CD4-positive, alpha-beta memory T cell (primary cell): ENCODE measurements at regions not wholly inside any gene's neighbourhood (a gene's known extent, or its start where the extent isn't known, plus 50 kb on each side); places are given as distances from the start of the nearest gene placed in this dataset.
A peak's percentile ranks its signal among the peaks of the same experiment; 100 is the strongest.

Source experiments
- CTCF ChIA-PET: fragments of 350-600 bp; sonication (Branson Sonifier 250); formaldehyde crosslinking; loops from one replicate; lab custom pipeline; 2021; ENCODE audit warnings: inconsistent platforms; ENCODE audit not compliant: partially characterized antibody; lab: Charles Lee
- POLR2A ChIA-PET: fragments of 350-600 bp; sonication (Branson Sonifier 250); formaldehyde crosslinking; loops from one replicate; lab custom pipeline; 2021; ENCODE audit not compliant: partially characterized antibody; lab: Charles Lee
- DNase-seq, 5 donors: peaks; one replicate each; pipeline versions ENCODE4 v3.0.0 to v3.0.0-alpha.2; 2020 to 2022; ENCODE audit warnings: mixed read lengths in 1 of 5
- H3K27ac ChIP-seq: one replicate; pipeline ENCODE4 v1.7.0; 2013; ENCODE audit warnings: low read depth, low read length
- H3K27me3 ChIP-seq: 2 replicates; pipeline ENCODE4 v1.7.0; 2013; ENCODE audit warnings: mild to moderate bottlenecking, low read length, moderate library complexity; ENCODE audit not compliant: insufficient read depth
- H3K36me3 ChIP-seq: 2 replicates; pipeline ENCODE4 v1.7.0; 2013; ENCODE audit warnings: mild to moderate bottlenecking, low read length, moderate library complexity; ENCODE audit not compliant: insufficient read depth
- H3K4me1 ChIP-seq: 2 replicates; pipeline ENCODE4 v1.7.0; 2013; ENCODE audit warnings: mild to moderate bottlenecking, low read length, moderate library complexity; ENCODE audit not compliant: insufficient read depth
- H3K4me3 ChIP-seq, 2 donors: one replicate each; pipeline ENCODE4 v1.7.0; 2013; ENCODE audit warnings: low read length in 2 of 2, mild to moderate bottlenecking in 1 of 2
- H3K9me3 ChIP-seq, 2 donors: one replicate each; pipeline ENCODE4 v1.7.0; 2013; ENCODE audit warnings: low read length in 2 of 2, control low read depth in 1 of 2; ENCODE audit not compliant: control insufficient read depth in 1 of 2
- H3K27ac Mint-ChIP-seq, 7 donors: one replicate each; pipeline ENCODE4 v1.8.0; 2020 to 2021; ENCODE audit warnings: mixed read lengths in 7 of 7, mild to moderate bottlenecking in 6 of 7, inconsistent platforms in 3 of 7, moderate library complexity in 3 of 7
- H3K27me3 Mint-ChIP-seq, 2 donors: one replicate each; pipeline ENCODE4 v1.8.0; 2020 to 2021; ENCODE audit warnings: mixed read lengths in 2 of 2
- H3K36me3 Mint-ChIP-seq, 2 donors: one replicate each; pipeline ENCODE4 v1.8.0; 2020 to 2021; ENCODE audit warnings: mixed read lengths in 2 of 2, inconsistent platforms in 1 of 2, mild to moderate bottlenecking in 1 of 2
- H3K4me1 Mint-ChIP-seq, 4 donors: one replicate each; pipeline ENCODE4 v1.8.0; 2020 to 2021; ENCODE audit warnings: mixed read lengths in 4 of 4, mild to moderate bottlenecking in 1 of 4
- H3K4me3 Mint-ChIP-seq, 8 donors: one replicate each; pipeline ENCODE4 v1.8.0; 2020 to 2021; ENCODE audit warnings: mixed read lengths in 8 of 8, mild to moderate bottlenecking in 7 of 8, moderate library complexity in 6 of 8, inconsistent platforms in 3 of 8
- H3K9me3 Mint-ChIP-seq, 8 donors: one replicate each; pipeline ENCODE4 v1.8.0; 2020 to 2021; ENCODE audit warnings: mixed read lengths in 8 of 8, mild to moderate bottlenecking in 5 of 8, inconsistent platforms in 3 of 8, moderate library complexity in 1 of 8
- intact Hi-C: fragments of 100-400 bp; cut with micrococcal nuclease; formaldehyde crosslinking; loops from one replicate; pipeline ENCODE4 v1.15.1; 2023

DNA sequence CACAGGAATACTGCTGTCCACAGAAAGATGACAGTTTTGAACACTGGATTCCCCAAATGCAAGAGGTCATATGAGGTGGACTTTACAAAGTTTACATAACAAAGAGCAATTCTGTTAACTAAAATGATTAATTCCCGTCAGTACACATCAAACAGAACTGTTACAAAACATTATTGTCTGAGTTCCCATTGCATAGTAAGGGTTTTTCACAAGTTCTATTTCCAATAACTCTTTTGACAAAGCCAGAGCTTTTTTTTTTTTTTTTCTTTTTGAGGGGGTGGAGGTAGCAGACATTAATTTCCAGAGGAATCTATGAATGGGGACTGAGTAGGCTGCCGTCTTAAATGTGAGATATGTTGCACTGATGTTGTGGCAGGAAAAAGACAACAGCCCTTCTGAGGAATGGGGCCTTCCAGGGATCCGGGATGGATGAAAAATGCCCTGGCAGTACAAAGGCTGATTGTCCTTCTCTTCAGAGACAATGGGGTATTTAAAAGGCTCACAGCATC is 178.1 kb upstream of the KBTBD8 start:
- CTCF ChIA-PET = interaction anchor here (0.8 to 10.4 kb wide), 9 partner anchors 10 to 566 kb away, joined by 3 to 187 read pairs (median 3); no protein-coding TSS in a partner anchor
- Mint-ChIP-seq H3K27me3 (peaks cover 0 to 9% of the 10 kb centered on the region in 2 donors), H3K36me3 (no peaks in the 10 kb centered on the region), H3K4me3 (no peak overlapping the region), H3K4me1 (peaks cover 0 to 3% (median 1%) of the 10 kb centered on the region in 4 donors), H3K27ac (no peak overlapping the region), H3K9me3 (peaks cover 0 to 2% (median 0%) of the 10 kb centered on the region in 8 donors)
- no peak overlapping the region for H3K4me3 ChIP-seq
- H3K27me3 ChIP-seq = no peaks in the 10 kb centered on the region
- no peak overlapping the region for H3K27ac ChIP-seq
- intact Hi-C loops = loop anchor here (5.0 to 10.0 kb wide), 2 partner anchors 315 to 428 kb away; partner anchors contain the start of gene LRIG1
- no peak for DNase-seq
- H3K4me1 ChIP-seq = no peaks in the 10 kb centered on the region
- H3K9me3 ChIP-seq = no peaks in the 10 kb centered on the region
- POLR2A ChIA-PET = interaction anchor here (0.6 kb wide), 1 partner anchor 584 kb away, joined by 3 read pairs; no protein-coding TSS in a partner anchor
- no peaks in the 10 kb centered on the region for H3K36me3 ChIP-seq

DNA sequence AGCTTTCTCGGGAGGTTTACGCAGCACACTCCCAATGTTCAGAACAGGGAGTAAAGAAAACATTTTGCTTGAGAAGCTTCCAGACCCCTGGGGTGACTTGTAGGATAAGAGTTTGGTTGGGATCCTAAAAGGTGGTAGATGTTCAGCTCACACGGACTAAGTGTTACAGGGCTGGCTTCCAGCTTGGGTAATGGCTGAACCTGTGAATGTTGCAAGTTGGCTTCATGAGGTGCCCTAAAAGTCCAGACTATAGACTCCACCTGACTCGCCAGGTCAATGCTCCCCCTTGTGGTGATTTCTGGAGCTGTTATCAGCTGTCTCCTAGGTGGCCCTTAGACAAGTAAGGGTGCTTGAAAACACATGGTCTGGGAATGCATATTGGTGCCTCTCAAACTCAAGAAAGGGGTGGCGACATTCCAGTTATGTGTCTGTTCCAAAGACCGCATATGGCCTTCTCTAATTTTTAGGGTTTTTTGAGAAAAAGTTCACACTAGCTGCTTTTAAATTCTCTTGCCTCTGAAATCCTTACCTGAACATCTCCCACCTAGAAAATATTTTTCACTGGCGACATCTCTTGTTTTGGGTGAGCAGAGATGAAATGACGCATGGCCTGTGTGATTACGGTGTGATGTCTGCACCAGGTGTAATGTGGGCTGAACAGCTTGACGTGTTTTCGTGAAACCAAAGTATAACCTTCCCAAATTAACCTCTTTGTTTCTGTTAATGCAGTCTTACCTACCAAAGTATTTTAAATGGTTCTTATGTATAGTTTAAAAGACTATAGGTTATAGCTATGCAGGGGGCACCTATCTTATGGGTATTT is 175.7 kb upstream of the KBTBD8 start:
- ChIA-PET POLR2A (interaction anchor here (1.3 kb wide), 1 partner anchor 568 kb away, joined by 5 read pairs; no protein-coding TSS in a partner anchor), CTCF (interaction anchor here (0.7 to 10.4 kb wide), 43 partner anchors 9 to 592 kb away, joined by 3 to 187 read pairs (median 5); no protein-coding TSS in a partner anchor)
- Histone ChIP-seq H3K4me3 (no peak overlapping the region), H3K4me1 (no peaks in the 10 kb centered on the region), H3K27me3 (no peaks in the 10 kb centered on the region), H3K9me3 (no peaks in the 10 kb centered on the region), H3K27ac (no peak overlapping the region), H3K36me3 (no peaks in the 10 kb centered on the region)
- Mint-ChIP-seq H3K4me3 (no peak overlapping the region), H3K27me3 (peaks cover 0 to 4% of the 10 kb centered on the region in 2 donors), H3K9me3 (no peaks in the 10 kb centered on the region), H3K27ac (no peak overlapping the region), H3K36me3 (no peaks in the 10 kb centered on the region), H3K4me1 (peaks cover 0 to 2% (median 0%) of the 10 kb centered on the region in 4 donors)
- peak; percentile 60 to 73 (median 64) for DNase-seq
- intact Hi-C loops = loop anchor here (1.0 kb wide), 2 partner anchors 546 to 568 kb away; no protein-coding TSS in a partner anchor

DNA sequence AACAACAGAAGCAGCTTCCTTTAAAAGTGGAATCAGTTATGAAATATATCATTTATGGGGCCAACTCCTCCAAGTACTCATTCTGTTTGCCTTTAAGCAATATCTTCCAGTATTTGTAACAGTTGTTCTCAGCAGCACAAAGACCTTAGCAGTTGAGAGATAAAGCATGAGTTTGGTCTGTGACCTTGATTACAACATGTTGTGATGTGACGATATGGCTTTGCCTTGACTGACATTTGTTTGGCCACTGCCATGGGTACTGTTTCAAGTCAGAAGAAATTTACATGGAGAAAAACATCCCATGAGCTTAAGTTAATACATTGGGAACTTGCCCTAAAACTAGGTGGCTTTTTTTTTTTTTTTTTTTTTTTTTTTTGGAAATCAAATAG is 175.1 kb upstream of the KBTBD8 start:
- no peak for DNase-seq
- H3K4me1 Mint-ChIP-seq = peaks cover 0 to 2% (median 0%) of the 10 kb centered on the region in 4 donors
- ChIA-PET POLR2A (no interaction called here), CTCF (interaction anchor here (0.7 to 10.4 kb wide), 32 partner anchors 8 to 592 kb away, joined by 3 to 187 read pairs (median 5); no protein-coding TSS in a partner anchor)
- H3K4me3 ChIP-seq = no peak overlapping the region
- no peaks in the 10 kb centered on the region for H3K27me3 ChIP-seq
- H3K9me3 ChIP-seq = no peaks in the 10 kb centered on the region
- H3K36me3 ChIP-seq = no peaks in the 10 kb centered on the region
- H3K36me3 Mint-ChIP-seq = no peaks in the 10 kb centered on the region
- H3K9me3 Mint-ChIP-seq = no peaks in the 10 kb centered on the region
- no peaks in the 10 kb centered on the region for H3K4me1 ChIP-seq
- H3K27ac ChIP-seq = no peak overlapping the region
- peaks cover 2 to 4% of the 10 kb centered on the region in 2 donors for H3K27me3 Mint-ChIP-seq
- intact Hi-C loops = no loop called here
- H3K4me3 Mint-ChIP-seq = no peak overlapping the region
- no peak overlapping the region for H3K27ac Mint-ChIP-seq

DNA sequence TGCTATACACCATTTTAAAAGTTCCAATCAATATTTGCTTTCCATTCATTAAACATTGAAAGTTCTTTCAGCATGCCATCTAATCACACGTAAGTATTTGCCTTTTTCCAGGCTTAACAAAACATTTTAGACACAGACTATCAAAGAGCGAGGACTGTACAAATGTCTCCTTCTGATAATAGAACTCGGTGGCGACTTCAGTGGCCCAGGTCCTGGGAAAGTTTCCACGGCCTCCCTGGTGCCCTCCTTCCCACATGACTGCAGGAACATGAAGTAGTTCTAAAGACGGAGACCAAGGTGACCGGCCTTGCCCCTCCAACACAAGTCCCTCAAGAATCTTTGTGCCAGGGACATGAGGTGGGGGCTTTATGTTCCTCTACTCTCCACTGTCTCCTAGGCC is 174.6 kb upstream of the KBTBD8 start:
- no peak overlapping the region for H3K4me3 ChIP-seq
- CTCF ChIA-PET = interaction anchor here (1.0 to 10.4 kb wide), 11 partner anchors 8 to 587 kb away, joined by 3 to 187 read pairs (median 17); no protein-coding TSS in a partner anchor
- no peaks in the 10 kb centered on the region for H3K36me3 ChIP-seq
- H3K27ac Mint-ChIP-seq = no peak overlapping the region
- H3K9me3 Mint-ChIP-seq = no peaks in the 10 kb centered on the region
- H3K27me3 ChIP-seq = no peaks in the 10 kb centered on the region
- H3K4me1 ChIP-seq = no peaks in the 10 kb centered on the region
- intact Hi-C loops = no loop called here
- POLR2A ChIA-PET = no interaction called here
- H3K4me3 Mint-ChIP-seq = no peak overlapping the region
- no peak overlapping the region for H3K27ac ChIP-seq
- peaks cover 0 to 2% (median 0%) of the 10 kb centered on the region in 4 donors for H3K4me1 Mint-ChIP-seq
- no peaks in the 10 kb centered on the region for H3K36me3 Mint-ChIP-seq
- no peak for DNase-seq
- H3K9me3 ChIP-seq = no peaks in the 10 kb centered on the region
- peaks cover 1 to 4% of the 10 kb centered on the region in 2 donors for H3K27me3 Mint-ChIP-seq

DNA sequence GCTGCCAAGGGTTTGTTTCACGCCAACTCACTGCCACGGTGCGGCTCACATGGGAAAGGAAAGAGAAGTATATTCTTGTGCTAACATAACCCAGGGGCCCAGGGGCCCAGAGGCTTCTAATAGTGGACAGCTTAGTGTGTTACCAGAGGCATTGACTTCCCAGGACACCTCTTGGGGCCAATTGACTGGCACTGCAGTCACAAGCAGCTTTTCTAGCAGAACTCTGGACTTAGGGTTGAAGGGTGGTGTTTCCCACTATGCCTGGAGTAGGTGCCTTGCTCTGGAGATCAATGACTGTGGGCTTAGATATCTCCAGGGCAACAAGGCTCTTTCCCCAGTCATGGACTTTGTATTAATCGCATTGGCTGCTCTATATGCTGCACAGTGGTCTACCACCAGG is 172.7 kb upstream of the KBTBD8 start:
- intact Hi-C loops = no loop called here
- H3K4me3 Mint-ChIP-seq = no peak overlapping the region
- peaks cover 0 to 2% (median 0%) of the 10 kb centered on the region in 4 donors for H3K4me1 Mint-ChIP-seq
- no peak overlapping the region for H3K4me3 ChIP-seq
- DNase-seq = no peak
- POLR2A ChIA-PET = no interaction called here
- no peaks in the 10 kb centered on the region for H3K36me3 Mint-ChIP-seq
- no peak overlapping the region for H3K27ac Mint-ChIP-seq
- no peak overlapping the region for H3K27ac ChIP-seq
- no peaks in the 10 kb centered on the region for H3K9me3 ChIP-seq
- H3K36me3 ChIP-seq = no peaks in the 10 kb centered on the region
- no peaks in the 10 kb centered on the region for H3K27me3 ChIP-seq
- H3K27me3 Mint-ChIP-seq = peaks cover 0 to 4% of the 10 kb centered on the region in 2 donors
- no peaks in the 10 kb centered on the region for H3K4me1 ChIP-seq
- CTCF ChIA-PET = interaction anchor here (1.2 to 5.9 kb wide), 4 partner anchors 13 to 576 kb away, joined by 3 to 183 read pairs (median 28); no protein-coding TSS in a partner anchor
- H3K9me3 Mint-ChIP-seq = no peaks in the 10 kb centered on the region

DNA sequence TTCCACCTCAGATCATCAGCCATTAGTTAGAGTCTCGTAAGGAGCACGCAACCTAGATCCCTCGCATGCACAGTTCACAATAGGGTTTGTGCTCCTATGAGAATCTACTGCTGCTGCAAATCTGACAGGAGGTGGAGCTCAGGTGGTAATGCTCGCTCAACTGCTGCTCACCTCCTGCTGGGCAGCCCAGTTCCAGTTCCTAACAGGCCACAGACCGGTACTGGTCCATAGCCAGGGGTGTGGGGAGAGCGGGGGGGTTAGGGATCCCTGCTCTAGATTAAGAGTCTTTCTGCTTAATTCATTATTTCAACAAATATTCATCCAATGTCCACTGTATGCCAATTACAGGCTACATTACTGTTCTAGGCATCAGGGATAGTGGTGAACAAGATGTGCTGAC is 170.4 kb upstream of the KBTBD8 start:
- Mint-ChIP-seq H3K4me3 (no peak overlapping the region), H3K4me1 (no peaks in the 10 kb centered on the region), H3K9me3 (no peaks in the 10 kb centered on the region), H3K27ac (no peak overlapping the region), H3K36me3 (no peaks in the 10 kb centered on the region), H3K27me3 (peaks cover 0 to 4% of the 10 kb centered on the region in 2 donors)
- no peak overlapping the region for H3K27ac ChIP-seq
- no peaks in the 10 kb centered on the region for H3K9me3 ChIP-seq
- POLR2A ChIA-PET = no interaction called here
- DNase-seq = no peak
- H3K4me3 ChIP-seq = no peak overlapping the region
- H3K4me1 ChIP-seq = no peaks in the 10 kb centered on the region
- no peaks in the 10 kb centered on the region for H3K27me3 ChIP-seq
- CTCF ChIA-PET = interaction anchor here (1.0 to 4.1 kb wide), 2 partner anchors 337 to 573 kb away, joined by 4 to 14 read pairs; no protein-coding TSS in a partner anchor
- H3K36me3 ChIP-seq = no peaks in the 10 kb centered on the region
- intact Hi-C loops = no loop called here

DNA sequence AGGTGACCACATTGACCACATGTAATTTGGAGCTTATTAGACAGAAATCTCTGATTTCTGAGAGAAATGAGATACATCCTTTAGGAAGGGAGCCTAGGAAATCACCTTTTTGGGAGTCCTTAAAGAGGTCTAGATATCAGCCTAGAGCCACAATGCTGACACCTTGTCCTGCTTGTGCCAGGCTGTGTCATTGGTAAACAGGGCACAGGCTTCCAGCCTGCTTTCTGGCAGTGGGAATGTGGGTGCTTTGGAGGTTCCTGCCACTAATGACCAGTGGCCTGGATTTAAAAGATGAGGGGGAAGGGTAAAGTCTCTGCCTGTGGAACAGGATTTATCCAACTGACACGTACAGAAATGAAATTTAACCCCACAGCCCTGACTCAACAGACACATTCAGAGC is 169.8 kb upstream of the KBTBD8 start:
- ChIA-PET POLR2A (no interaction called here), CTCF (interaction anchor here (1.7 to 4.1 kb wide), 2 partner anchors 574 to 577 kb away, joined by 4 to 14 read pairs; no protein-coding TSS in a partner anchor)
- Histone ChIP-seq H3K4me3 (no peak overlapping the region), H3K27me3 (no peaks in the 10 kb centered on the region), H3K9me3 (no peaks in the 10 kb centered on the region), H3K36me3 (no peaks in the 10 kb centered on the region), H3K27ac (no peak overlapping the region), H3K4me1 (no peaks in the 10 kb centered on the region)
- DNase-seq = no peak
- intact Hi-C loops = no loop called here
- Mint-ChIP-seq H3K4me1 (no peaks in the 10 kb centered on the region), H3K27me3 (peaks cover 0 to 6% of the 10 kb centered on the region in 2 donors), H3K27ac (no peak overlapping the region), H3K36me3 (no peaks in the 10 kb centered on the region), H3K4me3 (no peak overlapping the region), H3K9me3 (no peaks in the 10 kb centered on the region)
